Activated CD4-positive, alpha-beta memory T cell treated with anti-CD3 and anti-CD28 coated beads for 36 hours (primary cell): ENCODE measurements at regions not wholly inside any gene's neighbourhood (a gene's known extent, or its start where the extent isn't known, plus 50 kb on each side); places are given as distances from the start of the nearest gene placed in this dataset.
A peak's percentile ranks its signal among the peaks of the same experiment; 100 is the strongest.

Experiments used
- CTCF ChIA-PET: fragments of 350-600 bp; sonication (Branson Sonifier 250); formaldehyde crosslinking; loops from one replicate; lab custom pipeline; 2021; ENCODE audit warnings: antibody characterized with exemption, inconsistent platforms; lab: Charles Lee
- POLR2A ChIA-PET: fragments of 350-600 bp; sonication (Branson Sonifier 250); formaldehyde crosslinking; loops from one replicate; lab custom pipeline; 2021; ENCODE audit warnings: antibody characterized with exemption; lab: Charles Lee
- DNase-seq: peaks from one replicate; pipeline ENCODE4 v3.0.0-alpha.2; 2020
- H3K27ac Mint-ChIP-seq: one replicate; pipeline ENCODE4 v1.8.0; 2021; ENCODE audit warnings: mixed read lengths
- H3K27me3 Mint-ChIP-seq: one replicate; pipeline ENCODE4 v1.8.0; 2021; ENCODE audit warnings: mixed read lengths
- H3K36me3 Mint-ChIP-seq: one replicate; pipeline ENCODE4 v1.8.0; 2021; ENCODE audit warnings: mixed read lengths
- H3K4me1 Mint-ChIP-seq: one replicate; pipeline ENCODE4 v1.8.0; 2021; ENCODE audit warnings: low read depth, mixed read lengths
- H3K4me3 Mint-ChIP-seq: one replicate; pipeline ENCODE4 v1.8.0; 2021; ENCODE audit warnings: mild to moderate bottlenecking, mixed read lengths
- H3K9me3 Mint-ChIP-seq: one replicate; pipeline ENCODE4 v1.8.0; 2021; ENCODE audit warnings: mixed read lengths
- intact Hi-C: fragments of 100-400 bp; cut with micrococcal nuclease; formaldehyde crosslinking; loops from one replicate; pipeline ENCODE4 v1.15.1; 2023

DNA sequence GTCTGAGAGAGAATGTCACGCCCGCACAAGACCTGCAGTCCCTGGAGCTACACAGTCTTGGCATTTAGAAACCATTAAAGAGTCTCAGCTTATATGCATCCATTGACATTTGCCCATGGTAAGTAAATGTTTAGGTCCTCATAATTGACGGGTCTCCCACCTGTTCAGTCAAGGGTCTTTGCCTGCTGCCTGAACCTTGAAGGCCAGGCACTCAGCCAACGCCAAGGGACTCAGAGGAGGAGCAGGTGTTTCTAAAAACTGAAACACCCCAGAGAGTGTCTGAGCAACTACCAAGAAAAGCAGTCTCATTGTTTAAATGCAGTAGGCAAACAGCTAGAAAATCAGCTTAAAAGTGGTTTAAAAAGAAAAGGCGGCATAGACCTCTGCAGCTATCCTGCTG is 264.7 kb upstream of the AKR1E2 start:
- CTCF ChIA-PET, result no interaction called here
- peaks cover 4% of the 10 kb centered on the region for H3K27me3 Mint-ChIP-seq
- no peak overlapping the region for H3K27ac Mint-ChIP-seq
- H3K4me1 Mint-ChIP-seq, result no peaks in the 10 kb centered on the region
- DNase-seq, result no peak
- POLR2A ChIA-PET, result no interaction called here
- intact Hi-C loops, result no loop called here
- H3K36me3 Mint-ChIP-seq, result no peaks in the 10 kb centered on the region
- H3K4me3 Mint-ChIP-seq, result no peak overlapping the region
- peaks cover 3% of the 10 kb centered on the region for H3K9me3 Mint-ChIP-seq

- H3K4me1 Mint-ChIP-seq, result no peaks in the 10 kb centered on the region
- H3K27me3 Mint-ChIP-seq, result peaks cover 2% of the 10 kb centered on the region
- CTCF ChIA-PET, result no interaction called here
- H3K9me3 Mint-ChIP-seq, result peaks cover 3% of the 10 kb centered on the region
- POLR2A ChIA-PET, result no interaction called here
- H3K4me3 Mint-ChIP-seq, result no peak overlapping the region
- intact Hi-C loops, result no loop called here
- no peaks in the 10 kb centered on the region for H3K36me3 Mint-ChIP-seq
- H3K27ac Mint-ChIP-seq, result no peak overlapping the region
- DNase-seq, result no peak
These were observed 268.5 kb upstream of the AKR1E2 start for GRCh38 chr10:4557469-4557868.

GRCh38 chr10:4556527-4556926 is 269.5 kb upstream of the AKR1E2 start:
- Mint-ChIP-seq H3K4me3 (no peak overlapping the region), H3K9me3 (peaks cover 3% of the 10 kb centered on the region), H3K27me3 (no peaks in the 10 kb centered on the region), H3K36me3 (no peaks in the 10 kb centered on the region), H3K27ac (no peak overlapping the region), H3K4me1 (no peaks in the 10 kb centered on the region)
- POLR2A ChIA-PET, result no interaction called here
- CTCF ChIA-PET, result no interaction called here
- intact Hi-C loops, result no loop called here
- DNase-seq, result no peak

GRCh38 chr10:4555920-4556319 is 270.1 kb upstream of the AKR1E2 start:
- Mint-ChIP-seq H3K27me3 (no peaks in the 10 kb centered on the region), H3K4me1 (no peaks in the 10 kb centered on the region), H3K4me3 (no peak overlapping the region), H3K9me3 (peaks cover 3% of the 10 kb centered on the region), H3K27ac (no peak overlapping the region), H3K36me3 (no peaks in the 10 kb centered on the region)
- intact Hi-C loops, result no loop called here
- POLR2A ChIA-PET, result no interaction called here
- CTCF ChIA-PET, result no interaction called here
- no peak for DNase-seq

DNA sequence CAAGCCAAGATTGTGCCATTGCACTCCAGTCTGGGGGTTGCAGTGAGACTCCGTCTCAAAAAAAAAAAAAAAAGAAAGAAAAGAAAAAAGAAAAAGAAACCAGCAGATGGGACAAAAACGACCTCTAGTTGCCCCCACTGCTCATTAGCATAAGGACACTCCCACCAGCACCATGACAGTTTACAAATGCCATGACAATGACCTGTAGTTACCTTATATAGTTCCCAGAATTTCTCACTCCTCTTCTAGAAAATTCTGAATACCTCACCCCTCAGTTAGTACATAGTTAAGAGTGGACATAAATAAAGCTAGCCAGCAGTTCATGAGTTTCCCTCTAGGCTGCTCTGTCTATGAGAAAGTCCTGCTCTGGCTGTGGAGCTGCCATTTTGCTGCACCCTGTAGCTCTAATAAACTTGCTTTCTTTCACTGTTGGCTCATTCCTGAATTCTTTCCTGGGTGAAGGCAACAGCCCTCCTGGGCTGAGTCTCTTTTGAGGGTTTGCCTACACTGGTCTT is 276.8 kb upstream of the AKR1E2 start:
- ChIA-PET CTCF (interaction anchor here (0.7 kb wide), 1 partner anchor 217 kb away, joined by 3 read pairs; no protein-coding TSS in a partner anchor), POLR2A (no interaction called here)
- no peaks in the 10 kb centered on the region for H3K9me3 Mint-ChIP-seq
- DNase-seq, result no peak
- H3K4me1 Mint-ChIP-seq, result peaks cover 8% of the 10 kb centered on the region
- H3K36me3 Mint-ChIP-seq, result no peaks in the 10 kb centered on the region
- peaks cover under 1% of the 10 kb centered on the region for H3K27me3 Mint-ChIP-seq
- no peak overlapping the region for H3K4me3 Mint-ChIP-seq
- no peak overlapping the region for H3K27ac Mint-ChIP-seq
- intact Hi-C loops, result loop anchor here (5.0 kb wide), 1 partner anchor 807 kb away; no protein-coding TSS in a partner anchor

DNA sequence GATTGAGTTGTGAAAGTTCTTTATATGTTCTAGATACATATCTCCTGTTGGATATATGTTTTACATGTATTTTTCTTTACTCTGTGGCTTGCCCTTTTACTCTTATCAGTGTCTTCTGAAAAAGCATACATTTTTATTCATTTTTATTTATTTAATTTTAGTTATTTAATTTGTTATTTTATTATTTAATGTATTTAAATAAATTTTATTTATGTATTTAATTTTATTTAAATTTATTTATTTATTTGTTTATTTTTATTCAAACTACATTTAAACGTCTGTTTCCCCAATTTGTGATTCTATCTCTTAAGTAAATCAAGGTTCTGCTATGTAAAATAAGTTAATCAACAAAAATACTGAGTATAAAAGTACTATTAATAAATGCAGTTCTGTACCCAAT is 279.1 kb upstream of the AKR1E2 start:
- POLR2A ChIA-PET, result no interaction called here

GRCh38 chr10:4546500-4546899 is 279.5 kb upstream of the AKR1E2 start:
- peak; percentile 66 for DNase-seq
- Mint-ChIP-seq H3K36me3 (no peaks in the 10 kb centered on the region), H3K4me1 (peaks cover 8% of the 10 kb centered on the region), H3K9me3 (no peaks in the 10 kb centered on the region), H3K27ac (no peak overlapping the region), H3K4me3 (no peak overlapping the region), H3K27me3 (peaks cover 2% of the 10 kb centered on the region)
- CTCF ChIA-PET, result no interaction called here
- POLR2A ChIA-PET, result interaction anchor here (0.6 kb wide), 1 partner anchor 220 kb away, joined by 3 read pairs; no protein-coding TSS in a partner anchor
- intact Hi-C loops, result loop anchor here (1.0 to 5.0 kb wide), 2 partner anchors 105 to 804 kb away; no protein-coding TSS in a partner anchor

More for the DNA sequence above, 279.1 kb upstream of the AKR1E2 start:
- intact Hi-C loops, result loop anchor here (1.0 to 5.0 kb wide), 2 partner anchors 104 to 805 kb away; no protein-coding TSS in a partner anchor
- Mint-ChIP-seq H3K27ac (no peak overlapping the region), H3K4me3 (no peak overlapping the region), H3K4me1 (peaks cover 8% of the 10 kb centered on the region), H3K9me3 (no peaks in the 10 kb centered on the region), H3K36me3 (no peaks in the 10 kb centered on the region), H3K27me3 (peaks cover 2% of the 10 kb centered on the region)
- CTCF ChIA-PET, result no interaction called here
- DNase-seq, result no peak

GRCh38 chr10:4545062-4545461 is 280.9 kb upstream of the AKR1E2 start:
- CTCF ChIA-PET, result no interaction called here
- Mint-ChIP-seq H3K27me3 (peaks cover 2% of the 10 kb centered on the region), H3K4me3 (no peak overlapping the region), H3K9me3 (peaks cover 6% of the 10 kb centered on the region), H3K4me1 (peaks cover 8% of the 10 kb centered on the region), H3K36me3 (no peaks in the 10 kb centered on the region), H3K27ac (no peak overlapping the region)
- DNase-seq, result no peak
- intact Hi-C loops, result loop anchor here (5.0 kb wide), 1 partner anchor 803 kb away; no protein-coding TSS in a partner anchor
- POLR2A ChIA-PET, result no interaction called here

DNA sequence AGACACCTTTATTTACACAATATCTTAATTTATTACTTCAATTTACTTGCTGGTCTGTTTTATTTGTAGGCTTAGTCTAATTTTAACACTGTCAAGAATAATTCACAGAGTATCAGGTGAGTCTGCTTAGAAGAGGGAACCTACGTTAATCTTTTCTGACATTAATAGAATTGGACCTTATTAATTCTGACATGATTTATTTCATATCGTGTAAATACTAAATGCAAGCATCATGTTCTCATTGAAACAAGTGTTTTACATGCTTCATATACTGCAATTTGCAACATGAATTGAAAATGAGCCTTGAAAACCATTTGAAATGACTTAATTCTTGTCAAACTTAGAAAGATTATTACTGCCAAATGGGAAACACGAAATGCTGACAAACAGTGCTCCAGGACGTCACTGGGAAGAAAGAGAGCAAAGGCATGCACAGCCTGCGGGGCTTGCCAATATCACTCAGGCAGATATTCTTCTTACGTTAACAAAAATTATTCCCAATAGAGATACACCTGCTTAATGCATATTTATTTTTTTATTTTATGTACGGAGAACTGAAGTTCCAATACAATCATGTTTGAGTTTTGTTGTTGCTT is 282.0 kb upstream of the AKR1E2 start:
- Mint-ChIP-seq H3K9me3 (peaks cover 7% of the 10 kb centered on the region), H3K36me3 (no peaks in the 10 kb centered on the region), H3K27me3 (peaks cover 2% of the 10 kb centered on the region), H3K4me3 (no peak overlapping the region), H3K27ac (no peak overlapping the region), H3K4me1 (peaks cover 8% of the 10 kb centered on the region)
- POLR2A ChIA-PET, result no interaction called here
- CTCF ChIA-PET, result no interaction called here
- DNase-seq, result no peak
- intact Hi-C loops, result no loop called here

- POLR2A ChIA-PET, result no interaction called here
- intact Hi-C loops, result no loop called here
- DNase-seq, result no peak
- CTCF ChIA-PET, result no interaction called here
- H3K4me1 Mint-ChIP-seq, result peaks cover 3% of the 10 kb centered on the region
- peaks cover 2% of the 10 kb centered on the region for H3K27me3 Mint-ChIP-seq
- peaks cover 3% of the 10 kb centered on the region for H3K36me3 Mint-ChIP-seq
- H3K9me3 Mint-ChIP-seq, result peaks cover 29% of the 10 kb centered on the region
- no peak overlapping the region for H3K27ac Mint-ChIP-seq
- no peak overlapping the region for H3K4me3 Mint-ChIP-seq
These were observed 284.7 kb upstream of the AKR1E2 start for GRCh38 chr10:4541292-4541691.

GRCh38 chr10:4538016-4538415 is 288.0 kb upstream of the AKR1E2 start:
- H3K4me3 Mint-ChIP-seq, result no peak overlapping the region
- no peaks in the 10 kb centered on the region for H3K27me3 Mint-ChIP-seq
- intact Hi-C loops, result no loop called here
- no peak for DNase-seq
- no peaks in the 10 kb centered on the region for H3K4me1 Mint-ChIP-seq
- POLR2A ChIA-PET, result no interaction called here
- H3K9me3 Mint-ChIP-seq, result peaks cover 29% of the 10 kb centered on the region
- no peak overlapping the region for H3K27ac Mint-ChIP-seq
- CTCF ChIA-PET, result no interaction called here
- H3K36me3 Mint-ChIP-seq, result peaks cover 3% of the 10 kb centered on the region

- DNase-seq, result no peak
- H3K36me3 Mint-ChIP-seq, result peaks cover 3% of the 10 kb centered on the region
- H3K4me3 Mint-ChIP-seq, result no peak overlapping the region
- peaks cover 25% of the 10 kb centered on the region for H3K9me3 Mint-ChIP-seq
- H3K4me1 Mint-ChIP-seq, result peaks cover 2% of the 10 kb centered on the region
- ChIA-PET CTCF (no interaction called here), POLR2A (no interaction called here)
- H3K27ac Mint-ChIP-seq, result no peak overlapping the region
- H3K27me3 Mint-ChIP-seq, result peaks cover 5% of the 10 kb centered on the region
- intact Hi-C loops, result no loop called here
These were observed 290.5 kb upstream of the AKR1E2 start for GRCh38 chr10:4535521-4535920.

GRCh38 chr10:4533621-4534020 is 292.4 kb upstream of the AKR1E2 start:
- POLR2A ChIA-PET, result no interaction called here

More at GRCh38 chr10:4533621-4534020, 292.4 kb upstream of the AKR1E2 start:
- CTCF ChIA-PET, result no interaction called here
- DNase-seq, result no peak
- no peak overlapping the region for H3K27ac Mint-ChIP-seq
- H3K4me3 Mint-ChIP-seq, result no peak overlapping the region
- H3K9me3 Mint-ChIP-seq, result peaks cover 19% of the 10 kb centered on the region
- peaks cover 3% of the 10 kb centered on the region for H3K36me3 Mint-ChIP-seq
- peaks cover 2% of the 10 kb centered on the region for H3K4me1 Mint-ChIP-seq
- intact Hi-C loops, result no loop called here
- H3K27me3 Mint-ChIP-seq, result peaks cover 5% of the 10 kb centered on the region
